GM20000 (cell line): ENCODE measurements at regions not wholly inside any gene's neighbourhood (a gene's known extent, or its start where the extent isn't known, plus 50 kb on each side); places are given as distances from the start of the nearest gene placed in this dataset.

ENCODE experiments used
- DNase-seq: peaks from one replicate; pipeline ENCODE4 v3.0.0; 2012; ENCODE audit warnings: low spot score
- TF ChIP-seq, protein P1 (sequence below): IDR thresholded peaks from 2 replicates; pipeline ENCODE4 v1.5.1; 2012; ENCODE audit warnings: mild to moderate bottlenecking, control low read depth; ENCODE audit errors: extremely low read depth, missing control alignments

DNA sequence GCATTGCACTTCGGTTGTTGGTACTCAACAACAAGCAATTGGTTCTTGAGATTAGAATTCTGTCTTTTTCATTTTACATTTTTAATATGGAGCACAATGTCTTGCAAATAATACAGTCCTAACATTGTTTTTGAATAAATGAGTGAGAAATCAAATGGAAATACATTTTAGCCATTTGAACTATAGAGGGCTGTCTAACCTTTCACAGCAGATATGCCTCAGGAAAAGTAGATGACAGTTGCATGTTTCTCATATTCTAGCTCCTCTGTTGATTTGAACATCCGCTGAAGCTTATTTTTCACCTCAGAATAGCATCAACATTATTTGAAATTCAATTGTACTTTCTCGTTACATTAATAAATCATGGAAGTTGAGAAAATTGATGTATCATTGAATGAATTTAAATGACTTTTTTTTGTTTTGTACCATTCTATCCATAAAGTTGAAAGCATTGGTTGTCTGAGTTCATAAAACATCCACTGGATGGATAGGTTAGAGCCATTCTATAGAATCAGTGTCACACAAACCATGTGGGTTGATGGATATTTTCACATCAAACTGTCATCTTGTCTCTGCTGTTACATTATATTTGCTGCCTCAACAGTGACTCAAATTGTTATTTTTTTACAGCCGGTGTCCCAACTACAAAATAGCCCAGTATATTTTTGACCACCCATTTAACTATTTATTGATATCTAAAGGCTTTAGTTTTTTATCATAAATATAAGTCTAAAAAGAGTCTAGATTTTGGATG is 928.3 kb downstream of the NSUN3 start:
- TF ChIP-seq, protein P1, sequence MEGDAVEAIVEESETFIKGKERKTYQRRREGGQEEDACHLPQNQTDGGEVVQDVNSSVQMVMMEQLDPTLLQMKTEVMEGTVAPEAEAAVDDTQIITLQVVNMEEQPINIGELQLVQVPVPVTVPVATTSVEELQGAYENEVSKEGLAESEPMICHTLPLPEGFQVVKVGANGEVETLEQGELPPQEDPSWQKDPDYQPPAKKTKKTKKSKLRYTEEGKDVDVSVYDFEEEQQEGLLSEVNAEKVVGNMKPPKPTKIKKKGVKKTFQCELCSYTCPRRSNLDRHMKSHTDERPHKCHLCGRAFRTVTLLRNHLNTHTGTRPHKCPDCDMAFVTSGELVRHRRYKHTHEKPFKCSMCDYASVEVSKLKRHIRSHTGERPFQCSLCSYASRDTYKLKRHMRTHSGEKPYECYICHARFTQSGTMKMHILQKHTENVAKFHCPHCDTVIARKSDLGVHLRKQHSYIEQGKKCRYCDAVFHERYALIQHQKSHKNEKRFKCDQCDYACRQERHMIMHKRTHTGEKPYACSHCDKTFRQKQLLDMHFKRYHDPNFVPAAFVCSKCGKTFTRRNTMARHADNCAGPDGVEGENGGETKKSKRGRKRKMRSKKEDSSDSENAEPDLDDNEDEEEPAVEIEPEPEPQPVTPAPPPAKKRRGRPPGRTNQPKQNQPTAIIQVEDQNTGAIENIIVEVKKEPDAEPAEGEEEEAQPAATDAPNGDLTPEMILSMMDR = no peak
- no peak for DNase-seq

DNA sequence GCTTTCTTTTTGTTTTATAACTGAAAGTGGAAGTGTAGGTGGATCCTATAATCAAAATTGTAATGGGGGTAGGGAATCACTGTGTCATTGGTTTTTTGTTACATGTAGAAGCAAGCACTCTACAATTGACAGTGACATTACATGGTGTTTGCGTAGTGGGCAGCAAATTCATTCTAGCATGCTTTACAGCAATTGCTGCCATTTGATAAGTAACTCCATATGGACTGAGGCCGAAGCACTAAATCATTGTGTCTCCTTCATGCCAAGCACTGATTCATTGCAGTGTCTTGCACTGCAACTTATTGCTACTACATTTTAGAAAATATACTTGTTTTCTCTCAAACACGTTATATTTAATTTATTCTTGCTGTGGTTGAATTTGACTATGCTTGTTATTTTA is 933.9 kb downstream of the NSUN3 start:
- TF ChIP-seq, protein P1 = no peak

DNA sequence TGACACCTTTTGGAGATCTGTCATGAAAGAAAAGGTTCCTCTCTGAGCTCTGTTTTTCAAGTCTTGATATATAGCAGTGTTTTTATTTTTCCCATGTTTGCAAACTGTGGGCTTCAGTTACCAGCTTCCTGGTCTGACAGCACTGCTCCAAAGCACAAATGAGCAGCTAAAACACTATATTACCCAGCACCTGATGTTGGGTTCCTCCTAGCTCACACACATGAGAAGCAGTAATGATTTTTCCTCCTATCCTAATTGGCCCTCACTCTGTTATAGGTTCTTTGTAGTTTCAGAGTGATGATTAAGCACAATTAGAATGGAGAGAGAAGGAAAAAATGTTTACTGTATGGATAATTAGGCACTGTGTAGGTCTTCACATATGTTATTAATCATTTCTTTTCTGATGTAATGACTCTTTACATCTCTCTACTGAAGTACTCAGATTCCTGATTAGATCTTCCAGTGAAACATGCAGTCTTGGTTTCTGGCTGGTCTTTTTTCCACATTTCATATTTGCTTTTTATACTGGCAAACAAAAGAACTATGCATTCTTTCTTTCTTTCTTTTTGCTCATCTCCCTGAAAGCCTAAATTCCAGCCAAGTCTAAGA is 939.7 kb downstream of the NSUN3 start:
- no peak for DNase-seq
- TF ChIP-seq, protein P1 = no peak

More for the DNA sequence above, 933.9 kb downstream of the NSUN3 start:
- DNase-seq = no peak

DNA sequence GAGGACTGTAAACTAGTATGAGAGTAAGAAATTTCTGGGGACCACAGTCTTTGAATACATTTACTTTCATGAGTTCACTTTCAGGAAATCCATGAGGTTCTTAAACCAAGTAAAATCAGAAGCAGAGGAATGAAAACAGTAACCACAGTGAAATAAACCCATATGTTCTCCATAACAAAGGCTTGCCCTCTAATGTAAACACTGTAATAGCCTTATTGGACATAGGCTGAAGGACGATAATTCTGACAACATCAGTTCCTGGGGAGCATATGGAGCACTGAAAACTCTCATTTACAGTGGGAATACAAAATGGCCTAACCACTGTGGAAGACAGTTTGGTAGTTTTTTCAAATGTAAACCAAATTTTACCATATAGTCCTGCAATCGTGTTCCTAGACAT is 965.8 kb downstream of the NSUN3 start:
- TF ChIP-seq, protein P1 = no peak
- DNase-seq = no peak

DNA sequence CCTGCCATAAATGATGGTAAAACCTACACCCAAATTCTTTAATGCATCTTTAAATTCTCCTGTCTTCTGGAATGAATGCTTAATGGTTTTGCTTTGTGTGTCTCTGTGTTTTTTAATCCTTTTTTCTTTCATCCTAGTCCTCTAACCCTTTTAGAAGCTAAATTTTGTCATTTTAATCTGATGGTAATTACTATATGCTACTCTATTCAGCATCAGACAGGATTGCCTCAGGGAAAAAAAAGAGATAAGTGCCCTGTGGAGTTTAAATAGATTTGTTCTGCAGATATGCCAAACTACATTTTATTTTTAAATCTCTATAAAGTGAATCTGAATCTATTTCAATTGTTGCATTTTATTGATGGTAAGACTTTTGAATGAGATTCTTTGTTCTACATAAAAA is 966.8 kb downstream of the NSUN3 start:
- no peak for DNase-seq
- TF ChIP-seq, protein P1 = no peak

DNA sequence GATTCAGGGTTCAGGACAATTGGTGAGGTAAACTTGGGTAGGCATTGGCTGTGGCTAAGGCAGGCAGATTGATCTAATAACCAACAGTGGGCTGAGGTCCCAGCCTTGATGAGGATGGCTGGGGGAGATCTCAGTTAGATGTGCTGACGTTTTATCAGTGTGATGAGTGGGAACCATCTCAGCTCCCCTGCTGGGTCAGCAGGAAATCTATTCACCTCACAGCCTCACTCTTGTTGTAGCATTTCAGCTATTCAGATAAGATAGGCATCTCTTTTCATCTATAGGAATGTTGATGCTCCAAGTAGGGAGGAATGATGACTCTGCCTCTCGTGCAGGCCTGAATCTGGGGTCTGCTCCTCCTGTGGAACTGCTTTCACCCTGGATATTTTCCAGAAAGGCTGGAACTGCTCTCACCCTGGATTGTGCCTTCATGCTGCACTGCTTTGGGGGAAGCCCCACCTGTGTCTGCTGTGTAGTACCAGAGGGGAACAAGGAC is 973.7 kb downstream of the NSUN3 start:
- DNase-seq = no peak
- TF ChIP-seq, protein P1 = no peak

DNA sequence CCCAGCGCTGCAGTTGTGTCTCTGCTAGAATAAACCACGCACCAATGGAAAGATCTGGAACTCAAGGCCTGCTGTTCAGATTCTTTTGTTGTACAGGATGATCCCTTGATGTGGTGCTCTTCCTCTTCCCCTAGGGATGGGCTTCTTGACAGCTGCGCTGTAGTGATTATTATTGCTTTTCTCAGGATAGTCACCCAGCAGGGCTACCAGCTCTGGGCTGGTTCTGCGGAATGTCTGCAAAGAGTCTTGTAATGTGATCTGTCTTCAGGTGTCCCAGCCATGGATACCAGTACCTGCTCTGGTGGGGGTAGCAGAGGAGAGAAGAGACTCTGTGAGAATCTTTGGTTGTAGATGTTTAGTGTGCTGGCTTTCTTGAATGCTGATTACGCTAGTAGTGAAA is 974.2 kb downstream of the NSUN3 start:
- DNase-seq = no peak
- TF ChIP-seq, protein P1 = no peak
